ENCODE measurements at regions not wholly inside any gene's neighbourhood (a gene's known extent, or its start where the extent isn't known, plus 50 kb on each side); places are given as distances from the start of the nearest gene placed in this dataset.

DNA sequence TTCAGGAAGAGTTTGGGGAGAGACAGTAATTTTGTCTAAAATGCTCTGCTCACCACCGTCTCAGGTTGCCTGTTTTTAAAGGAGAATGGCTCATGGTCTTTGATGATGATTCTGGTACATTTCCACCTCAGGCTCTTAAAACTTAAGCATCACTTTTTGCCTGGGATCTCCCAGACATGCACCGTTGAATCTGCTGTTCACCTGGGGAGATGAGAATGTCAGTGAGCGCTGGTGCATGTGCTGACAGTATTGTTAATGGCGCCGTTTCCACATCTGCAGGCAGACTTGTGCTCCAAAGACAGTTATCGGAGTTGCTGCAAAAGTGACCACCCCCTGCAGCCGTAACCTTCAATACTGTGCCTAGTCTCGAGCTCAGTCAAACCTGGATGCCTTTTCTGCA, 219.0 kb upstream of the TPM1 start:
- no peak for DNase-seq

DNA sequence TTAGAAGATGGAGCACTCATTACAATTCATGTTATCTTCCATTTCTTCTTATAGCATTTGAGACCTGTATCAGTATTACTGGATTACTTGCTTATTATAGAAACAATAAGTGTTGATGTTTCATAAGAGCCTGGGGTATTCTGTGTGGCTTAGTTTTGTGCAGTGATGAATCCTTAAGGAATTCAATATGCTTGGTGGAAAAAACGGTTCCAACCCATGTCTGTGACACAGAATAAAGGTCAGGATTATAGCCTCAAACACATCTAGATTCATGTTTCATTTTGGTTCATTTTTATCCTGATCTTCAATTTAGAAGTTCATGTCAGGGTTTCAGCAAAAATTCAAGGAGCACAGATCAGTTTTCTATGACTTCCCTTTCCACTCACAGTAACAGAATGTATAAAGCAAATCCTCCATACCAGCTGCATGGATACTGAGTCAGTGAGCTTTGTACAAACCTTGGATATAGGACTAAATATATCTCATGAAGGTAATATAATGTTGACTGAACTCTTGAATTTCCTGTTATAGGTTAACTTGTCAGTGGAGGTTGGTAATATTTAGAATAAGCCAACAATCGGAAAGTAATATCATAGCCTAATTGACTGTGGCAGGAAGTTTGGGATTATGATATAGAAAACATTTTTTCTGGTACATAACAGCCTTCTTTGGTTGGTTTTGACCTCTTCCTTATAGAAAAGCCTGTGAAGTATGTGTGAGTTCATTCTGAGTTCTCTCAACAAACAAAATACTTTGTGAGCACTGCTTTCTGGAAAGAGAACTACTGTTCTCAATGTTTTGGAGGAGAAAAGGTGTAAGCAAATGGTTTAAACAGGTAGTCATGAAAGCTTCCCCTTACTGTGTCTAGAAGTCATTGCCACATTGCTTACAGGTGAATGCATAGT, 218.2 kb upstream of the TPM1 start:
- no peak for DNase-seq

DNA sequence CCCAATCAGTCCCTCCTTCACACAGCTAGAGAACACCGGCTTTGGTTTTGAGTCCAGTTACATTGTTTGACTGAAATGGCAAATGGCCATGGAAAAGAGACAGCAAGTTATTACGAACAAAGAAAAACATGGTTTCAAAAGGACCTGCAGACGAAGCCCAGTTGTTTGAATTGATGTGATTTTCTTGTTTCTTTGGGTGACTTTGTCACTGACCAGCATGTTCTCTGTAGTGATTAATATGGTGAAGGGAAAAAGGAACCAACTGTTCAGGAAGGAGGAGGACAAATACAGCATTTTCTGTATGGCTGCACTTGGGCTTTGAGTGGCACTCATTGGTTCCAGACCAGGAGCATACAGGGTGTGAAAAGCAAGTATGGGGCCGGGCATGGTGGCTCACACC, 217.4 kb upstream of the TPM1 start:
- DNase-seq = no peak

DNA sequence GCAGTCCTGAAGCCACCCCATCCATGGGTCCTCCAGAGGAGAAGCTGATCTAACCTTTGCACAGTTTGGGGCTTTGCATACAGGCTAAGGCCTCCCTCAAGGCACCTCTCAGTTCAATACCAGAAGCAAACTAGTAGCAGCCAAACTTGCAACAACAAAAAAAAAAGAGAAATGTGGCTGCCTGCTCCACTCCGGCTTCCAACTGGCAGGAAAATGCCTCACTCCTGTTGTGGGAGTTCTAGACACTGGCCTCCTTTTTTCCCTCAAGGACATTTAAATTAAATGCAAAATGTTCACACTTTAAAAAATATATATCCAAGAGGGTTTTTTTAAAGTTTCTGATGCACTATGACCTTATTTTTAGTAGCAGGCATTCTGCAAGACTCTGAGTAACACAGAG, 216.0 kb upstream of the TPM1 start:
- no peak for DNase-seq

DNA sequence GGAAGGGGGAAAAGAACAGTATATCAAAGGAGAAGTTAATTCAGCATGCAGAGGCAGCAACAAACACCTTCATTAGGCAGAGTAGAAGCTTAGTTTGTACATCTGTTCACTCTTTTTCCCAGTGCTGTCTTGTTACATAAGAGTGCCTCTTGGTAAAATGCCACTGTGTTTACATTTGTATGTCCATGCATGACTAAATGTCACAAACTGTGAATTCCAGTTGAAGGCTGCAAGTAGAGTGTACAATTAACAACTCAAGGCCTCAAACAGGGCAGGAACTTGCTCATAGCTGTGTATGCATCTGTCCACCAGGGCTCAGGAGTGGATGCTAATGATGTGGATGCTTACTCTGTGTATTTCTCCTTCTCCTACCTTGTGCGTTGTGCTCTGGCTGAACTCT, 214.2 kb upstream of the TPM1 start:
- DNase-seq = no peak

DNA sequence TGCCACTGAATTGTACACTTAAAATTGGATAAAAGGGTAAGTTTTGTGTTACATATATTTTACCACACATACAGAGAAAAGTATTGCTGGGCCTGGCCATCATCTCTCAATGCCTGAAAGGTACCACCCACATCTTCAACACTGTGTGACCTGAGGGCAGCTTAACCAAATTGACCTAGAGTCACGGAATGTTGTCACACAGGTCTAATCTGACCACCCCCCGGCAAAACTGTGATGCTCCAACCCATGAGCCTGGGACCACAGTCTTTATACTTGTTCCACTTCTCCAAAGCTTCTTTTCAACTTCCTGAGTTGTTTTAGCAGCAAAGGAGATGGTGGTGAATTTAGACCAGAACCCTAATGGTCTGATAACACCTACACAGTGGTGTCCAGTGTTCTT, 210.3 kb upstream of the TPM1 start:
- no peak for DNase-seq

DNA sequence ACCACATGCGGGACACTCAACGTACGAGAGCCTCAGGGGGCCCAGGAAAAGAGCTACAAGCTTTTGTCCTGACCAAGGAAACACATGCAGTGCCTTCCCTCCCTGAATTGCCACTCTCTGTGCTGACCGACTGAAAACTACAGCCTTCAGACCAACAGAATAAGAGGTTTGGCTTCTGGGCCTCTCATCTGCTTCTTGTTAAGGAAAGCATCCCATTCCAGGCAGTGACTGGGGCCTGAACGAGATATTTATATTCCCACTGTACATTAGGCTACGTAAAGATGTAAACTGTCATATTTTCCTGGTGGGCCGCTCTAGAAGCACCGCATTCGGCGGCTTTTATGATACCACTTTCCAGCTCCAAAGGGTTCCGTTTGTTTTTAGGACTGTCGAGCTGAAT, 208.9 kb upstream of the TPM1 start:
- no peak for DNase-seq

DNA sequence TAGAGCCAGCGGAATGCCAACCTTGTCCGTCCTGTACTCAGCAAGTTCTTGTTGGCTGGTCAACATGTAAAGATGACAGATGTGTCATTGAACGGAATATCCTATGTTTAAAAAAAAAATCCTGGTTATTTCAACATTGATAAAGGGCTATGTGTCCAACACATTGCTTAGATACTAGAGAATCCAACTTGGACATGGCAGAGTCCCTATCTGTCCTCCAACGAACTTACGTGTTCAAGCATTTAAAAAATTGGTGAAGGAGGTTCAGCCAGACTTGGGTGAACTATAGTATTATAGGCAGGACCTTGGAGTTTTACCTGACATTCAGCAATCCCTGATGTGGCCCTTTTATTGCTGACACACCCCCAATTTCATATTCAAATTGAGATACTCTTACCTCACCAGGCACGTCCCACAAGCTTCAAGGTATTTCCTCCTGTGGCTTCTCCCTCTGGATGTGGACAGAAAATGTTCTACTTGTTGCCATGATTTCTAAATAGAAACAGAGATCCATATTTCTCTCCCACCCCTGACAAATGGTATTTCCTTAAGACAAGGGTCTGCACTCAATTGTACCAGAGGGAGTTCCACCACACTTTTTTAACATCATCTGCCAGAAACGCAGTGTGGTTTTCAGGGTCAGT, 207.7 kb upstream of the TPM1 start:
- DNase-seq = no peak

DNA sequence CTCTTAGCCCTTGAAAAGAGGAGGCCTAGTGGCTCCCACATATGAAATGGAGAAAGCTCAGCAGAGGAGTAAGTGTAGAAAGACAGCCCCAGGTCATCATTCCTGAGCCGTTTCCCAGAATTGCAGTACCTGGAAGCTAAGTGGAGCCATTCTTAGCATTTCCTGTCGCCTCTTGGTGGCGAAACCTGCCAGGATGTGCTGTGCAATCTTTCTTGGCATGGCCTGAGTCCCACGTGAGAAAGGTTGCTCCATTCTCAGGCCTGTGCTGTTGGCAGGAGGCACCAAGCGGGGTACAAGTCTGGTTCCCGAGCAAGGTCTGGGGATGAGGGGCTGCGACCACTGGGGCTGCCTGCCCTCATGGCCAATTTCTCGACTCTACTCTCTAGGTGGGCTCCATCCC, 207.2 kb upstream of the TPM1 start:
- DNase-seq = no peak

DNA sequence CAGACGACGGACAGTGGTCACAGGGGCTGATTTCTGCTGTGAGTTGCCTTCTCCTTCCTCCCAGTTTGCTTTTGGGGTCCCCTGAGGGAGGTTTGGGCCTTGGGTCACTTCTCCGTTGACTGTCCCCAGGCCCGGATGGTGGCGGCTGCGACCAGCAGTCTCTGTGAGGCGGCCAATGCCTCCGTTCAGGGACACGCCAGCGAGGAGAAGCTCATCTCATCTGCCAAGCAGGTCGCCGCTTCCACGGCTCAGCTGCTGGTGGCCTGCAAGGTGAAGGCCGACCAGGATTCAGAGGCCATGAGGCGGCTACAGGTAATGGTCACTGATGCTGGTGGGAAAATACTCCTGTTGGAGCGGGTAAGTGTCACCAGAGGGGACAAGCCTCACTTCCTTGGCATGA, 206.8 kb upstream of the TPM1 start:
- DNase-seq = no peak

DNA sequence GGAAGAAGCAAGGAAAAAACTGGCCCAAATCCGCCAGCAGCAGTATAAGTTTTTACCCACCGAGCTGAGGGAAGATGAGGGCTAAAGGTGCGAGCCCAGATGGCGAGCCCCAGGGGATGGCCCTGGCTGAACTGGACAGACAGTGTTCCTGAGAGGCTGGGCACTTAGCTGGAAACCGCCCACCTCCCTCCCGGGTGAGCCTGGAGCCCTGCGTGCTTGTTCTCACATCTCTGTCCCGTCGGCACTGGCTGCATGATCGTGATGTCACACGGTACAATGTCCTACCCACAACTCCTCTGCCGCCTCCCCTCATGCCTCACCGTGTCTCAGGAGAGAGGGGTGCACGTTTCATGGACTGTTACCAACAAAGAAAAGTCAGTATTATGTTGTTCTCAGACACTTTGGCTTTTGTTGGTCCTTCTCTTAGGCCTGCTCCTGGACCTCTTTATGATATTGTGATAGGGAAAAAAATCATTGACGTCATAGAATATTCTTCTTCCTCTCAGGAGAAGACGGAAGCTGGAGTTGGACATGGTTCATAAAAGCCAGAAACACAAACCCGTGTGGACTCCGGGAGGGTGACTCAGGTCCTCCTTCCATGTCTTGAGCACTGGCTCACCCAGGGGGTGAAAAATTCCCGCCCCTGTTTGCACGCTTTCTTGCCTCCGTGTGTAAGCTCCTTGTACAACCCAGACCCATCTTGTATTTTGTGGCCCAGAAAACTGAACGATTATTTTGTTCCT, 201.8 kb upstream of the TPM1 start:
- no peak for DNase-seq

DNA sequence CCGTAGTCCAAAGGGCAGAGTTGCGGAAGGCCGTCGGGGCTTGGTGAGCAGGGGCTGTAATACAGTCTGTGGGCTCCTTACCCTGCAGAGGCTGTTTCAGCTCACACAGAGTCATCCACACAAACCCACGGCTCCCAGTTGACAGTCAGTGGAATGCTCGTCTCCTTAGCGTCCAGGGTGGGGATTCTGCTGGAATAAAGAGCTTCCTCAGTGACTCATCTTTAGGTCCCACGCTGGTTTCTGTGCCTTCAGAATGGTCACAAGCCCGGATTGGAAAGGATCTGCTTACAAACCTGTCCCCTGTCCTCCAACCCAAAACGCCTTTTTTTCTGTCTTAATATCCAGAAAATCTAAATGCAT, 201.3 kb upstream of the TPM1 start:
- no peak for DNase-seq

DNA sequence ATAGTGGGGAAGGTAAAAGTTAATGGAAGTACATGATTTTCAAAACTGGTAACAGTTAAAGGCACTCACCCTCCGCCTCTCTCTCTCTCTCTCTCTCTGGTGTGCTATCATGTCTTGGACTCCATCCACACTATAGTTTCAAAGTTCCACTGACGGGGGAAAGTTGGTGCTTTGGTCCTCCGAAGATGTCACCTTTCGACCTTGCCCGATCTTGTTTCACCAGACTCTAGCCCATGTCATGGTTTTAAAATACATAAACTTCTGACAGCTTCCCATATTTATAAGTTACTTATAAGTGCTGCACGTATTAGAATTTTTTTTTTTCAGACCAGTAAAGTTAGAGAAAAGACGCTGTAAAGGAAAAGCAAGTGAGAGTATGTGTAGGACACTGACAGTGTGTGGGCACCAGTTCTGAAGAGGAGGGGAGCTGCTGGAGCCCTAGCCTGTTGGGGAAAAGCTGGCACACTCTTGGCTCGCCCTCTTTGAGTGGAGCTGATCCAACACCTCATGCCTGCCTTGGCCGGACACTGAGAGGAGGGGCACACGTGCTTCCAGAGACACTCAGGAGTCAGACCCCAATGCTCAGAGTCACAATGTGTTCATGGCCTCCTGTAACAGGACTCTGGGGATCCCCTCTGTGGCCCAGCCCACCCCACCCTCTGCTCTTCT, 200.5 kb upstream of the TPM1 start:
- no peak for DNase-seq

DNA sequence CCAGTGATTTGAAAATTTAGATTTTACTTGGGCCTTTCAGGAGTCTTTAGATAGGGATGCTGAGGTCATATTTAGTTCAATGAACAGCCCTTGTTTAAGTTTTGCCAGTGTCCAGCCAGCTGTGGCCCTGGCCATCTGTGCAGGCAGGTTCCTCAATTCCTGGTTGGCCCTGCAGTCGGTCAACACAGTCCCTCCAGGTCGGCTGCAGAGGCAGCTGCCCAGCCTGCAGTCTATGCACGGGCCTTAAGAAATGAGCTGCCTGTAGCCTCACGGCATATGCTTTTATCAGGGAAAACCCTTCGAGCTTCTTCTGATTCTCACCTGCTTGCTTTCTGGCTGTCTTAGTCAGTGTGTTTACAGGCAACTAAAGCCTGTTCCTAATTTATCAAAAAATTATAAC, 199.2 kb upstream of the TPM1 start:
- no peak for DNase-seq

DNA sequence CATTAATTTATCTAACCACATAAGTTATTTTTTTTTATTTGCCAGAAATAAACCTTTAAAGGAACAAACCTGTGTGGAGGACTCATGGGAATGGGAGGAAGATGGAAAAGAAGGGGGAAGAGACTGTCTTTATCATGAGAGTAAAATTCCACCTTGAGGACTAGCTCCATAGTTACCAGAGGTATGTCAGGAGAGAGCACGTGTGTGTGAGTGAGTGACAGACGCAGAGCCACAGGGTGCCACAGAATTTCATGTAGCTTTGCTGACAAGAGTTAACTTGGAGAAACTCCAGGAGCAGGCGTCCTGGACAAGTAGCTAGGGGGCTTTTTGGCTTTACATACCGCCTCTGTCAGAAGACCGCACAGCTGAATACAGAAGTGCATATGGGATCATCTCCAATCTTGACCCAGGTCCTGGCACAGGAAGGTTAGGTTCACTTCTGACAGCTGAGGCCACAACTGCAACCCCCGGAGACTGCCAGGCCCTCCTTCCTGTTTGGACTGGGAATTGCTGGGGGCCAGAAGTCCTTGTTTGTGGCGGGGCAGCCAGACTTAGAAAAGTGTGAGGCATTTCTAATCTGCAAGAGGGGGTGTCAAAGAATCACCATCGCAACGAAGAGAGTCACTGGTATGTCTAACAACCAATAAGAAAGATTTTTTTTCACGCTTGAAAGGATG, 197.8 kb upstream of the TPM1 start:
- no peak for DNase-seq

DNA sequence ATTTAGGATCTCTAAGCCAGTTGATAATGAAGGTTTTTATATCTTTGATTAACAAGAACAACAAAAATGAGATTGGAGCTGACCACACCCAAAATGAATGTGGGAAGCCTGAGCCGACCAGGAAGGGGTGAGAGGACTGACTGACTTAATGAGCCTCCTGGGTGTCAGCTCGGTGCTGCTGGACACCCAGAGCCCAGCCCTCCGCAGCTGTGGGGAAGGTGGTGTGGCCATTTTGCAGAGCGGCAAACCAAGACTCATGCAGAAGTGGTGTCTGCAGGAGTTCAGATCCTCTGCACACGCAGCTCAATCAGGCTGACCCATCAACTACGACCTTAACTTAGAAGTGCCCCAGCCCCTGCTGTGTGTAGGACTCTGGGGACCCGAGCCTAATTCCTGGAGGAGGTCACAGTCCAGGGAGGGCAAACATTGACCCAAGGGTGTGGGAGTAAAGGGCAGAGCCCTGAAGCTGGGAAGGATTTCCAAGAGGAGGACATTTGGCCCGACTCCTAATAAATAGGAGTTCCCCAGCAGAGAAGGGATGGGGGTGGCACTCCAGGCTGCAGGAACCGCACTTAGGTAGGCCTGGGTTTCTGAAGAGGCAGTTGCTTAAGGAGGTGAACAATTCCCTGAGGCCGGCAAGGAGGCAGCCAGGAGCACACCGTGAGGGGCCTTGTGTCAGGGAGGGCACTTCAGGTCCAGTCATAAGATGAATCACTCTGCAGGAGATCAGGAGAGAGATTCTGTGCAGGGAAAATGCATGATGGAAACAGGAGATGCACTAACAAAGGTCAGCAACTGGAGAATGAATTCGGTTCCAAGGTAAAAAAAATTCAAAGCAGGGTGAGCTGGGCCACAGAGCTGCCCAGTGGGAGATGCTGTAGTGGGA, 197.1 kb upstream of the TPM1 start:
- no peak for DNase-seq

DNA sequence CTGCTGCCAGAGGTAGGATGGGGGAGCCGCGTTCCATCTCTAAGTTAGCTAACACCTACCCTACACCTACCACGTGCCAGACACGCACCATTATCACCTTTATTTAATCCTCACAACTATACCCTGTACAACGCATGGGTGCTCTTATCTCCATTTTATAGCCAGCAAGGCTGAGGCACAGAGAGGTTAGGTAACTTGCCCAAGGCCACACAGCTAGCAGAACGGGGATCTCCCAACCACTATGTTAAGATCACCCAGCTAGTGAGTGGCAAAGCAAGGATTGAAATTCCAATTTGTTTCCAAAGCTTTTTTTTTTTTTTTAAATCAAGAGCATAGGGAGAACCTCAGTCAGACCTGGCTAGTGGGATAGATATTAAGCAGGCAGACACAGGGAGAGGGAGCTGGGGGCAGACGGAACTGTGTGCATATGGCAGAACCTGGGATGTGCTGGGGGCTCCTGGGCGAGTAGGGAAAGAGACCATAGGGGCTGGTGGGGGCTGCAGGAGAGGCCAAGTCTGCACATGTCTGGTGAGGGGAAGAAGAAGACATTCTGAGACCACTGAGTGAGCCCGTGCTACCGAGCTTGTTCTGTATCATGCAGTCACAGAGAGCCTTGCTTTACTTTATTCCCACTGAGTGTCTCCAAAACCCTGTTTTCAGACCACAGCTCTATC, 196.3 kb upstream of the TPM1 start:
- DNase-seq = no peak

DNA sequence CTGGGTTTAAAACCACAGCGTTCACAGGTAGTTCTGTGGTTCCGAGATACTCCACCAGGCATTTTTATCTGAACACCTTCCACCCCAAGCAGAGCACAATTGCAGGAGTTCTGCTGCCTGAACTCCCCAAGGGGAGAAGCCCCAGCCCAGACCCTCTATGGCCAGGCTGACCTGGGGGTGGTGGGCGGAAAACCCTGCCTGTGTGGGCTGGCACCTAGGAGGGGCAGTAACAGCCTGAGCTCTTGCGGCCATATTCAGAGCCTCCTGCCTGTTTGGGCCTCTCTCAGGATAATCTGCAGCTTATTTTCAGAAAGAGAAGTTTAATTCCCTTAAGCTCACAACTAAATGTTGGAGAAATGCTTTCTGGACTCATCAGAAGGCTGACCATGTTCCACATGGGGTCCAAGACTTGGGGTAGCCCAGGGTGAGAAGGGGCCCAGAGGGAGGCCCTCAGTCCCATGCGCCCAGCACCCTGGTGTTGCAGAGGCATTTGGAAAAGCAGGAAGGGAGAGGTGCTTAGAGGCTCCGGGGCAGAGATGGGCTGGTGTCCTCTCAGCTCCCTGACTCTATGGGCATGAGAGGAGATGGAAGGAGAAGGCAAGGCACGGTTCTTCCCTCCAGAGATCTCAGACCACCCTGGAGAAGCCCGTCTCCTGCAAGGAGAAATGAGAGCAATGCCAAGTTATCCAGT, 195.6 kb upstream of the TPM1 start:
- DNase-seq = no peak

DNA sequence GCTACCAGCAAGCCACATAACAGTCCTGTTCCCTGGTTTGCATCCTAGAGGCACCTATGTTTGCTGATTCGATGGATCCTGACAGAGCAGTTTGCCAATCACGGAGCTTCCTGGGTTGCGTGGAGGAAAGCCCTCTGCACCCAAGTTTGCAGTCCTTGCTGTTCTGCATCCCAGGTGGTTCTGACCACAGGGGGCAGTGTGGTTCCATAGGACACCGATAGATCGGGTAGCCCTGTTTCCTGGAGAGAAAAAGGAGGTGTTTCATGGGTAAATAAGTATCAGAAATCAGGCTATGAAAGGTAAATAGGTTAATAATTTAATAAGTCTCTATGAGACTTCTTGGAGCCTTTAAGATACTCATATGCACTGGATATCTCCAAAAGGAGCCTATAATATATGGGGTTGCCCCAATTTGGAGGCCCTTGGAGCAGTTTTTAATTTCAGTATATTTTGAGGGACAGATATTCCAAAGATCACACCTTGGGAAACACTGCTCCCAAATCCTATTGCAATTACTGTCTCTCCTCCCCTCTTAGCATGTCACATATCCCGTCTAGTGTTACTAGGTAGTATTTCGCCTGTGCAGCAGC, 194.6 kb upstream of the TPM1 start:
- no peak for DNase-seq

DNA sequence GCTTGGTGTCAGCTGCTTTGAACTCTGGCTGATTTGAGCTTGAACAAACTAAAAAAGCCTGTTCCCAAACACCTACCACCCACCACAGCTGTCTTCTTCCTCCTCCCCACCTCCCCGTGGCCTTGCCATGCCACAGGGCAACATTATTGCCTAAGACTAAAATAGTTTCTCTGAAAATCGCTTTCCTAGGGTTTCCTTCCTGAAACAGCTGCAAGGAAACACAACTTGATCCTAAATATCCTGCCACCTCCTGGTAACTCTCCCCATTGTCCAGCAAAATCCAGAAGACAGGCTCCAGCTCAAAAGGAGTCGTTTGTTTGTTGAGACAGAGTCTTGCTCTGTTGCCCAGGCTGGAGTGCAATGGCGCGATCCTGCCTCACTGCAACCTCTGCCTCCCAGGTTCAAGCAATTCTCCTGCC, 193.9 kb upstream of the TPM1 start:
- no peak for DNase-seq

Data from NCI-H2227 treated with DMSO at 0.1 percent for 48 hours (cell line).